GM18951 (cell line): ENCODE measurements at regions not wholly inside any gene's neighbourhood (a gene's known extent, or its start where the extent isn't known, plus 50 kb on each side); places are given as distances from the start of the nearest gene placed in this dataset.
"Not testable (repeated sequence)": the region's sequence is repeated elsewhere in the genome, so short reads cannot be mapped to it uniquely, and the experiment has no call there.

Experiments used
- POLR2A ChIP-seq: IDR thresholded peaks from 4 replicates; pipeline ENCODE4 v1.6.1; 2011; ENCODE audit warnings: mild to moderate bottlenecking; ENCODE audit not compliant: insufficient read length, insufficient read depth; ENCODE audit errors: extremely low read depth
- in situ Hi-C: fragments of 300-500 bp; cut with MboI; formaldehyde crosslinking; loops from one replicate; pipeline ENCODE4 v1.12.0; 2022; ENCODE audit warnings: low sequenced_read_pairs, mixed read lengths, inconsistent platforms; ENCODE audit not compliant: unreplicated experiment

DNA sequence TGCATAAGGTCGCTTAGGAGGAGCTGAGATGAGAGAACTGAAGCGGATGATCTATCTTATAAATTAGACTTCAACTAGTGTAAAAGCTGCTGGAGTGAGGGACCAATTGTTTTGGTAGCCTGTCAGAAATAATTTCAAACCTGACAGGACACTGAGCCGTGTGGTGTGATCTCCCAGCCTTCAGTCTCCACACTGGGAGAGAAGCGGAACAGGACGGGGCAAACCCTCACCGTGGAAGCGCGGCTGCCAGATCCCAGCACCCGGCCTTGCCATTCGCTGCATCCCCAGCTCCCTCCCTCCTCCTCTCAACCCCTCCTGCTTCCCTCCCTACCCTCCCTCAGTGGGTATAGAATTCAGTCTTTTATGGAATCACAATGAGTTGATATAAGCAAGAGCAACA is 900.1 kb upstream of the SLC35B3 start:
- TF ChIP-seq POLR2A = no peak
- in situ Hi-C loops = no loop called here

GRCh38 chr6:9334979-9335378 is 899.6 kb upstream of the SLC35B3 start:
- in situ Hi-C loops = no loop called here
- no peak for TF ChIP-seq POLR2A

- in situ Hi-C loops = no loop called here
- no peak for TF ChIP-seq POLR2A
These were observed 897.0 kb upstream of the SLC35B3 start for GRCh38 chr6:9332241-9332780.

- in situ Hi-C loops = no loop called here
These were observed 881.5 kb upstream of the SLC35B3 start for GRCh38 chr6:9316831-9317230.

GRCh38 chr6:9315966-9316650 is 880.8 kb upstream of the SLC35B3 start:
- TF ChIP-seq POLR2A = no peak
- in situ Hi-C loops = no loop called here

More at GRCh38 chr6:9316831-9317230, 881.5 kb upstream of the SLC35B3 start:
- TF ChIP-seq POLR2A = no peak

DNA sequence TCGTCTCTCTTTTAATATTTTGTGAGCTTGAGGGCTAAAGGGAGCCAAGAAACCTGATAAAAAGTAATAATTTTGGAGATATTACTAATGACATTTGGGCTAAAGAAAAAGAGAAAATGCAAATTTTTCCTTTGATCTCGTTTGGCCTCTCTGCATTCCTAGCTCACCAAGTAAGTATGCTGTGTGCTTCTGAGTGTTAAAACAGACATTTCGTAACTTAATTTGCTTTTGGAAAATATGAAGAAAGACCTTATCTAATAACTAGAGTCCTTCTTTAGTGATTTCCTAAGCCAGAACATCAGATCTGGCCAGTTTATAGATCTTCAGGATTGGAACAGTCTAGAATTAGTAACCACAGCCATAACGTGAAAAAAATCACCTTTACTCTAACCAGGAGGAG is 872.9 kb upstream of the SLC35B3 start:
- no peak for TF ChIP-seq POLR2A
- in situ Hi-C loops = no loop called here

GRCh38 chr6:9307786-9308185 is 872.4 kb upstream of the SLC35B3 start:
- in situ Hi-C loops = no loop called here
- TF ChIP-seq POLR2A = no peak

DNA sequence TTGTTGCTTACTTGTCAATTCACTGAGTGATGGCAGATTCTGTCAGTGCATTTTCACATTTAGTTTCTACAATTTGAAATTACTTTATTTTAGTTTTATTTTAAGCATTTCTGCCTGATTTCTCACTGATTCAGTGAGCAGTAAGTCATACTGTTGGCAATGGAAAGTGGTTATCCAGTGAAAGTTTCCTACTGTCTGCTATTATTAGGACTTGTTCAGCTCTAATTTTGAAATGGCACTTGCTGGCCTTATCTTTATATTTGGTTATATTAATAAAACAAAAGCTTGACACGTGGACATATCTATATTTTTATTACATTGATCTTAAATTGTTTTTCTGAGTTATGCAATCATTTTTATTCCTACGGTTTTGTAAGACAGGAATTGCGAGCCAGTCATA is 871.8 kb upstream of the SLC35B3 start:
- in situ Hi-C loops = no loop called here

DNA sequence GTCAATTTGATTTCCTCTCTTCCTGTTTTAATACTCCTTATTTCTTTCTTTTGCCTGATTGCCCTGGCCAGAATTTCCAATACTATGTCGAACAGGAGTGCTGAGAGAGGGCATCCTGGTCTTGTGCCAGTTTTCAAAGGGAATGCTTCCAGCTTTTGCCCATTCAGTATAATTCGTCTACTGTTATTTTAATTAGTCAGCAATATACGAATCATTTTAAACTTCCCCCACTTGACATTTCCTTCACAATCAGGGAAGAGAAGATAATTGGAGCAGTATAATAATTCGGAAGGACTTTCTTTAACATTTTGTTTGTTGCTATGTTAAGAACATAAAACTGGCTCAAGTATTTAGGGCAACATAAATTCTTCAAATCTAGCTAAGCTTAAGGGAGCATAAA is 860.3 kb upstream of the SLC35B3 start:
- in situ Hi-C loops = no loop called here
- no peak for TF ChIP-seq POLR2A

More for the DNA sequence above, 871.8 kb upstream of the SLC35B3 start:
- no peak for TF ChIP-seq POLR2A

DNA sequence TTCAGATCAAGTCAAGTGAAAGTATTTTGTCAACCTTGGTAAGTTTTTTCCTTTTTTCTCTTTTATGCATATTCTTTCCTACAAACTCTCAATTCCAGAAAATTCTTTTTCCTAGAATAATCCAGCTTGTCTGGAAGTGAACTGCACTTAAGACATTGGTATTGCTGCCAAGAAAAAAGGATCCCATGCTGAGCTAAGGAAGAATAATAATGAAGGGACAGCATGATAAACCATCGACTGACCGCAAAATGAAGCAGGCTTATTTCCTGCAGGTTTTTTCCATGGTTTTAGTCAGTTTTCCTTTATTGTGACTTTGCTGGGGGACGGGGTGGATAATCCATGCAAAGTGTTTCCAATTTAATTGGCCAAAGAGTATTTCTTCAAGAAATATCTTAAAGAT is 857.6 kb upstream of the SLC35B3 start:
- in situ Hi-C loops = no loop called here
- no peak for TF ChIP-seq POLR2A

DNA sequence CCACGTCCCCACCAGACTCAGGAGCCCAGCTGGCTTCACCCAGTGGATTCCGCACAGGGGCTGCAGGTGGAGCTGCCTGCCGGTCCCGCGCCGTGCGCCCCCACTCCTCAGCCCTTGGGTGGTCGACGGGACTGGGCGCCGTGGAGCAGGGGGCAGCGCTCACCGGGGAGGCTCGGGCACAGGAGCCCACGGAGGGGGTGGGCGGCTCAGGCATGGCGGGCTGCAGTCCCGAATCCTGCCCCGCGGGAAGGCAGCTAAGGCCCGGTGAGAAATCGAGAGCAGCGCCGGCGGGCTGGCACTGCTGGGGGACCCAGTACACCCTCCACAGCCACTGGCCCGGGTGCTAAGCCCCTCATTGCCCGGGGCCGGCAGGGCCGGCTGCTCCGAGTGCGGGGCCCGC is 855.0 kb upstream of the SLC35B3 start:
- in situ Hi-C loops = not testable (repeated sequence)

GRCh38 chr6:9272671-9273070 is 837.3 kb upstream of the SLC35B3 start:
- in situ Hi-C loops = no loop called here
- TF ChIP-seq POLR2A = no peak

DNA sequence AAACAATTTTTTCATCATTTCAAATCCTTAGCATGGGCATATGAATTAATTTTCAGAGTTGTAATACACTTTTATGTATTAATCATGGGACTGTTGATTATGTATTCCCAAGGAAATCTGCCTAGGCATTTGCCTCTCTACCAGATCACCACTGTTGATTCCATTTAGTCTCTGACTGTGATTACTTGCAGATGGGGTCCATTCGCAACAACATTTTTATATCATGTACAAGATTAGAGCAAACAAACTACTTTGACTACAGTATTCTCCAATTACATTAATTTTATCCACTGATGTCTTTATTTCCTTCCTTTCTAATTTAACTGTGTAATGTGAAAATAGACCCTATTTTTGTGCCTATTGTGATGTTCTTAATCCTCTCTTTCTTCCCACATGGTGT is 831.4 kb upstream of the SLC35B3 start:
- in situ Hi-C loops = no loop called here
- TF ChIP-seq POLR2A = no peak

DNA sequence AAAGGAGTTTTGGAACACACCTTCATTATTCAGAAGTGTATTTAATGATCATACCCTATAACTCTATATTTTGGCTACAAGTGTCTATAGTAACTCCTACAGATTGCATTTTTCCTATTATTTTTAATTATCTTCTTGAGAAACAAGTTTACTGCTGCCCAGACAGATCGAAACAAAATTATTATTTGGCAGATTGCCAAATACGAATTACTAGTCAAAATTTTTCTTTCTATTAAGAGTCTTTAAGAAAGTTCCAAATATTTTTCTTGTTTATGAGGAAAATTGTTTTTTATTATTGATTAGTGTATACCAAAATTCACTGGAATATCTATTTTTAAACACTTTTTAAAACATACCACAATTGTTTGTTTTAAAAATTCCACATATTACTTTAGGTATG is 821.9 kb upstream of the SLC35B3 start:
- in situ Hi-C loops = no loop called here
- TF ChIP-seq POLR2A = no peak
